Colonic mucosa (tissue), 4 donors: ENCODE measurements at regions not wholly inside any gene's neighbourhood (a gene's known extent, or its start where the extent isn't known, plus 50 kb on each side); places are given as distances from the start of the nearest gene placed in this dataset.

Experiments
- DNase-seq: peaks from one replicate; pipeline ENCODE4 v3.0.0-alpha.2; 2020
- H3K27ac ChIP-seq: fragments of 200-600 bp; one replicate; pipeline ENCODE4 v1.8.0; 2021
- H3K27me3 ChIP-seq: fragments of 200-600 bp; one replicate; pipeline ENCODE4 v1.8.0; 2021
- H3K36me3 ChIP-seq: fragments of 200-600 bp; one replicate; pipeline ENCODE4 v1.8.0; 2021
- H3K4me1 ChIP-seq: fragments of 200-600 bp; one replicate; pipeline ENCODE4 v1.8.0; 2021; ENCODE audit warnings: mild to moderate bottlenecking
- H3K4me3 ChIP-seq: fragments of 200-600 bp; one replicate; pipeline ENCODE4 v1.8.0; 2021
- H3K9ac ChIP-seq, 2 donors: one replicate each; pipeline ENCODE4 v1.7.0; 2013; ENCODE audit warnings: control low read depth in 2 of 2, low read depth in 2 of 2, low read length in 2 of 2
- H3K9me3 ChIP-seq: fragments of 200-600 bp; one replicate; pipeline ENCODE4 v1.8.0; 2021
- intact Hi-C: fragments of 100-400 bp; cut with DNase I; formaldehyde crosslinking; loops from one replicate; pipeline ENCODE4 v1.14.1; 2022
- TF ChIP-seq, protein P1 (sequence below): fragments of 200-600 bp; IDR thresholded peaks from one replicate; pipeline ENCODE4 v1.8.0; 2022; ENCODE audit warnings: antibody characterized with exemption, mild to moderate bottlenecking
- donor health status: healthy.
- donor health status: DM: no; HTN: no; CAD: no.
- donor health status: DM: no; HTN: no; CAD: no.

DNA sequence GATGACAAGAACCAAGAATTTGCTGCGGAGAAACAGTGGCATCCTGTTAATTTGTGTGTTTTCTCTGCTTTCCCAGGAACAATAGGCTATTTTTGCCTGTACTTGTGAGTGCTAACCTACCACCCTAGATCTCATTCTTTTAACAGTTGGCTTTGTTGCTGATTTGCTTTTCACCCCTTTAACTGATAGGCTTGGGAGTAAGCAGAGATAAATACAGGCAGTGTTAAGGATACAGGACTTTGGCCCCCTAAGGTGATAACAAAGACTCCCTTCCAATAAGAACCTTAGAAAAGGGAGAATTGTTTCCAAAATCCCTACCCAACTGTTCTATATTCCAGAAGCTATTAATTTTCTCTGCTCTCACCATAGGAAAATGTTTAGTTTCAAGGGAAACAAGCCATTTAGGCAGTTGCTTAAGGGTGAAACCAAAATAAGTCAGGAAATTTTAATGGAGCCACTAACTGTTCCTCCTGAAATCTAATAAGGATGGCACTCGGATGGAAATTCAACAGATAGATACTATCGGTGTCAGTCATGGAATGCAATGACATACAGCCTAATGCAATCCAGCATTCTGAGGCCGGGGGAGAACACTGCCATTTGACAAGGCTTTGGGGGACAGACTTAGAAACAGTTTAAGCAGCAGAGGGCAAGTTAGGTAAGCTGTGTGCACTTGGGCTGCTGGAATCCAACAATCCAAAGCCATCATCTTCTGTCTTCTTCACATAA is 238.8 kb downstream of the RNF152 start:
- no peak for DNase-seq
- no peaks in the 10 kb centered on the region for H3K36me3 ChIP-seq
- H3K4me1 ChIP-seq, result no peaks in the 10 kb centered on the region
- H3K27ac ChIP-seq, result no peak overlapping the region
- no peaks in the 10 kb centered on the region for H3K9me3 ChIP-seq
- H3K9ac ChIP-seq, result no peak overlapping the region
- intact Hi-C loops, result no loop called here
- H3K4me3 ChIP-seq, result no peak overlapping the region
- H3K27me3 ChIP-seq, result no peaks in the 10 kb centered on the region
- TF ChIP-seq, protein P1, sequence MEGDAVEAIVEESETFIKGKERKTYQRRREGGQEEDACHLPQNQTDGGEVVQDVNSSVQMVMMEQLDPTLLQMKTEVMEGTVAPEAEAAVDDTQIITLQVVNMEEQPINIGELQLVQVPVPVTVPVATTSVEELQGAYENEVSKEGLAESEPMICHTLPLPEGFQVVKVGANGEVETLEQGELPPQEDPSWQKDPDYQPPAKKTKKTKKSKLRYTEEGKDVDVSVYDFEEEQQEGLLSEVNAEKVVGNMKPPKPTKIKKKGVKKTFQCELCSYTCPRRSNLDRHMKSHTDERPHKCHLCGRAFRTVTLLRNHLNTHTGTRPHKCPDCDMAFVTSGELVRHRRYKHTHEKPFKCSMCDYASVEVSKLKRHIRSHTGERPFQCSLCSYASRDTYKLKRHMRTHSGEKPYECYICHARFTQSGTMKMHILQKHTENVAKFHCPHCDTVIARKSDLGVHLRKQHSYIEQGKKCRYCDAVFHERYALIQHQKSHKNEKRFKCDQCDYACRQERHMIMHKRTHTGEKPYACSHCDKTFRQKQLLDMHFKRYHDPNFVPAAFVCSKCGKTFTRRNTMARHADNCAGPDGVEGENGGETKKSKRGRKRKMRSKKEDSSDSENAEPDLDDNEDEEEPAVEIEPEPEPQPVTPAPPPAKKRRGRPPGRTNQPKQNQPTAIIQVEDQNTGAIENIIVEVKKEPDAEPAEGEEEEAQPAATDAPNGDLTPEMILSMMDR, result no peak

DNA sequence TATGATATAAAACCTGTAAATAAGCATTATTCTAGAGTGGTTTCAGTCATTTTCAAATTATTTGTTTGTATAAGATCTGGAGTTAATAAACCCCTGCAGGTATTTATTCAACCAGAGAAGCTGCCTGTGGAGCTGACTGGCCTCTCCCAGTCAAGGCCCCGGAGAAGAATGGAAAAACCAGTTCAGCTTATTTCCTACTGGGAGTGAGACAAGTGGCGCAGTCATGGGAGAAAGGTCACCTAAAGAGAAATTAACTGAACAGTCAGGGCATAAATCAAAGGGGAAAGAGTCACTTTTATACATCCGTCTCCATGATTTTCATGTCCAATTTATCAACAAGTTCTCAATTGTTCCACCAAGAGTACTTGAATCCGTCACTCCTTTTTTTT is 240.9 kb downstream of the RNF152 start:
- peak; percentile 75 for DNase-seq
- Histone ChIP-seq H3K27ac (peak overlapping the region; percentile 51), H3K4me1 (no peaks in the 10 kb centered on the region), H3K4me3 (no peak overlapping the region), H3K36me3 (no peaks in the 10 kb centered on the region), H3K9me3 (no peaks in the 10 kb centered on the region), H3K27me3 (no peaks in the 10 kb centered on the region), H3K9ac (no peak overlapping the region)
- TF ChIP-seq, protein P1, result no peak
- intact Hi-C loops, result no loop called here

DNA sequence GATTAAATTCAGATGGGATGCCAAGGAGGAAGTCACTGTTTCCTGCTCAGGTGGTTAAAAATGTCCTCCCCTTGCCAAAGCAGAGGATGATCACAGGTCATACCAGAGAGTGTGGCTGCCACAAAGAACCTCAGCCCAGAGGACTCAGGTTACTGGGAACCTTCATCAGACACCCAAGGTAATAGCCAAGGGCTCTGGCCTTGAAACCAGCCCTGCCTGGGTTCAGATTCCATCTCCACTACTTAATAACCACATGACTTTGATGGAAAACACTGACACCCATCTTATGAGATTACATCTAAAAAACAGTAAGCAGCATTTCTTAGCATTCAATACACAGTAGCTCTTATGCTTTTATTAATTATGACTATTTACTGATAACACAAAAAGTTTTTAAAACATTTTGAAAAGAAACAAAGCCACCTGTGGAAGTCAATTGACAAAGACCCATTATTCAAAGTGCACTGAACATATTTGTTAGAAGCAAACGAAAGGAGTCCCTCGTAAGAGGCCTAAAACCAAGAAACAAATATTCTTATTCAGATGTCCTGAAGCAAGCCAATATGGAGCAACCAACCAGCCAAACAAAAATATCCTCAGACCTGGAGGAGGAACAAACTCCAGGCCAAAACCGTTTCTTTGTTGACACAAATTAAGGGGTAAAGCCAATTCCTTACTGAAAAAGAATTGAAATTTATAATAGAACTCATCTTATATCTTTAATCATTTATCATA is 241.5 kb downstream of the RNF152 start:
- Histone ChIP-seq H3K9me3 (no peaks in the 10 kb centered on the region), H3K4me1 (no peaks in the 10 kb centered on the region), H3K9ac (no peak overlapping the region), H3K27ac (peak overlapping the region; percentile 51), H3K4me3 (no peak overlapping the region), H3K27me3 (no peaks in the 10 kb centered on the region), H3K36me3 (no peaks in the 10 kb centered on the region)
- no peak for DNase-seq
- intact Hi-C loops, result no loop called here
- TF ChIP-seq, protein P1, result no peak

DNA sequence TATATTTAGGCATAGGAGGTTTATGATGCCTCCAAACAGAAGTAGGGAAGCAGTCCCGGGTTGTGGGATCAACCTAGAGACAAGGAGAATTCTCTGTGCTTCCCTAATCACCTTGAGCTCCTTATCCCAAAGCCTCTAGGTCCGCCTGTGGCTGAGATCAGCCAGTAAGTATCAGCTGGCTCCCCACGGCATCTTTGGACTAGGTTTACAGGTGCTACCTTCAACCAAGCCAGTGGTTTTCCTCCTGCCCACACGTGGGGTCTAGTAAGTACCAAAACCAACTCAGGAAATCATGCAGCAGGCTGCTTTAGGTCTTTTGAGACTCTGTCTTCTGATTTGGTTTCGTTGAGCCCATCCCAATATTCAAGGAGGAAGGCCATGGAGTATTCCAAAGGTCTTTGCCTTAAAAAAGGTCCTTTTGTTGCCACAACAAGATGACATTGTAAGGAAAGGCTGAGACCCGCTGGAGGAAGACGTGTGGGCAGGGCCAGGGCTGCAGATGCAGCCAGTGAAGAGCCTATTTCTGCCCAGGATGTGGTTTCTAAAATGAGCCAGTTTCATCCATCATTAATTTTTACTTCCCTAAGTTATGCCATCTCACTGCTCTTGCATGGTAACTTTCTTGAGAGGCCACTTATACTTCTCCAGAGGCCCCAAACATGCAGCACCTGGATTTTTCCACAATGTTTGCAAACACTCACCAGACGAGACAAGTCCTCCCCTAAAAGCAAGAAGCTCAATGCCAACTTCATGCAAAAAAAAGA is 248.7 kb downstream of the RNF152 start:
- no peaks in the 10 kb centered on the region for H3K36me3 ChIP-seq
- no peaks in the 10 kb centered on the region for H3K9me3 ChIP-seq
- H3K27me3 ChIP-seq, result no peaks in the 10 kb centered on the region
- no peak overlapping the region for H3K9ac ChIP-seq
- DNase-seq, result no peak
- TF ChIP-seq, protein P1, result no peak
- H3K4me3 ChIP-seq, result no peak overlapping the region
- H3K4me1 ChIP-seq, result no peaks in the 10 kb centered on the region
- intact Hi-C loops, result no loop called here
- no peak overlapping the region for H3K27ac ChIP-seq

DNA sequence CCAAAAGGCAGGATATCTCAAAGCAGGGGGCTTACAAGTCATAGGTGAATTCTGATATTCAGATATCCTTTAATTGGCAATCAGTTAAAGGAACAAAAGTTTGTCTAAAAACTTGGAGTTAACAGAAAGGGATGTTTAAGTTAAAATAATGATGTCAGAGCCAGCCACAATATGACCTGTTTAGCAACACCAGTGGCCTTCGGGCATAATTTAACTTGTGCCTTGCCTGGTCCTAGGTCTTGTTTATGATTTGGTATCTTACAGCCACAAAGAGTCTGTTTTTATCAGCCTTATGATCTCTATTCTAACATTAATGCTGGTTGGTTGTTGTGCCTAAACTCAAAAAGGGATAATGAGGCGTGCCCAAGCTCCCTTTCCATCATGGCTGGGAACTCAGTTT is 252.9 kb downstream of the RNF152 start:
- intact Hi-C loops, result loop anchor here (5.0 kb wide), 1 partner anchor 487 kb away; no protein-coding TSS in a partner anchor

More for the DNA sequence above, 252.9 kb downstream of the RNF152 start:
- Histone ChIP-seq H3K4me3 (no peak overlapping the region), H3K27ac (no peak overlapping the region), H3K4me1 (peaks cover 13% of the 10 kb centered on the region), H3K9ac (no peak overlapping the region), H3K27me3 (no peaks in the 10 kb centered on the region), H3K36me3 (no peaks in the 10 kb centered on the region), H3K9me3 (no peaks in the 10 kb centered on the region)
- DNase-seq, result no peak
- TF ChIP-seq, protein P1, result no peak
